GM19043 (cell line): ENCODE measurements at regions not wholly inside any gene's neighbourhood (a gene's known extent, or its start where the extent isn't known, plus 50 kb on each side); places are given as distances from the start of the nearest gene placed in this dataset.

Experiments
- ATAC-seq: cut with Tn5 transposase; IDR thresholded peaks from one replicate; pipeline ENCODE4 v1.9.1; 2021; ENCODE audit warnings: low read depth; ENCODE audit not compliant: unreplicated experiment

GRCh38 chr2:120947982-120948661, 212.5 kb downstream of the GLI2 start:
- no peak for ATAC-seq

GRCh38 chr2:120948662-120949011, 213.0 kb downstream of the GLI2 start:
- ATAC-seq = no peak

GRCh38 chr2:120949027-120949956, 213.6 kb downstream of the GLI2 start:
- no peak for ATAC-seq

- no peak for ATAC-seq
Observed at GRCh38 chr2:120949957-120950590, 214.4 kb downstream of the GLI2 start.

- ATAC-seq = no peak
Observed at GRCh38 chr2:120951693-120952092, 216.0 kb downstream of the GLI2 start.

GRCh38 chr2:120952318-120952717, 216.7 kb downstream of the GLI2 start:
- no peak for ATAC-seq

GRCh38 chr2:120953066-120953756, 217.5 kb downstream of the GLI2 start:
- ATAC-seq = no peak

GRCh38 chr2:120953843-120954584, 218.3 kb downstream of the GLI2 start:
- ATAC-seq = no peak

GRCh38 chr2:120954939-120955338, 219.3 kb downstream of the GLI2 start:
- no peak for ATAC-seq

- ATAC-seq = no peak
Observed at GRCh38 chr2:120955427-120955826, 219.8 kb downstream of the GLI2 start.

GRCh38 chr2:120956486-120957156, 221.0 kb downstream of the GLI2 start:
- ATAC-seq = no peak

- no peak for ATAC-seq
Observed at GRCh38 chr2:120957905-120958304, 222.2 kb downstream of the GLI2 start.

GRCh38 chr2:120958623-120959366, 223.1 kb downstream of the GLI2 start:
- no peak for ATAC-seq

- ATAC-seq = no peak
Observed at GRCh38 chr2:120959426-120959825, 223.8 kb downstream of the GLI2 start.

GRCh38 chr2:120960770-120961366, 225.2 kb downstream of the GLI2 start:
- ATAC-seq = no peak

GRCh38 chr2:120961396-120961795, 225.7 kb downstream of the GLI2 start:
- no peak for ATAC-seq

- ATAC-seq = no peak
Observed at GRCh38 chr2:120963997-120964705, 228.5 kb downstream of the GLI2 start.

- no peak for ATAC-seq
Observed at GRCh38 chr2:120964819-120965218, 229.2 kb downstream of the GLI2 start.
